GM21528 (cell line): ENCODE measurements at regions not wholly inside any gene's neighbourhood (a gene's known extent, or its start where the extent isn't known, plus 50 kb on each side); places are given as distances from the start of the nearest gene placed in this dataset.
A peak's percentile ranks its signal among the peaks of the same experiment; 100 is the strongest.

ENCODE experiments used
- ATAC-seq: cut with Tn5 transposase; IDR thresholded peaks from one replicate; pipeline ENCODE4 v1.9.1; 2021; ENCODE audit warnings: mild to moderate bottlenecking, moderate library complexity; ENCODE audit not compliant: unreplicated experiment, low FRiP score

DNA sequence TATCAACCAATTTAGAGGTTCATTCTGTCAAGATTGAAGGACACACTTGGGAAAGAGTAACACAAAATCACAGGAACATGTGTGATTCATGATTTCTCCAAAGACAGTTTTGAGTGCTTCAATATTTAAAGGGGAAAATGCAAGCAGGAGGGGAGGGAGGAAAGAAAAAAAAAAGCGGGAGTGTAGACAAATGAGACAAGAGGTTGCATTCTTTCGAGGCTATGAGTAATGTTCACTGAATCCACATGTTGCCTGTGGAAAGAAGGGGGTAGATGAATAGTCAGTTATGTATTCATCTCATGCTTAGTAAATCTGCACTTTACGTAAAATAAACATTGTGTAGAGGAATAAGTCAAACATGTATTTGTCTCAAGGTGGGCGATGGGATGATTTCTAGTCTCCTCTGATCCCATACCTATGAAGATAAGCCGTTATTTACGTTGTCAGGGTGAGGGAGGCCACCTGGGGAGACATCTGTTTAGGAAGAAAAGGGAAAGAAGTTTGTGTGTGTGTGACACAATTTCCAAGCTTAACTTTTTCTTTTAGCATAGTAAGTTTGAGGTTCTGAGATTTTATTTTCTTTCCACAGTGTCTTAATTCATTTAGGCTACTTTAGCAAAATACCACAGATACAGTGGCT lies 211.0 kb upstream of the ZC3H15 start:
- ATAC-seq: no peak

DNA sequence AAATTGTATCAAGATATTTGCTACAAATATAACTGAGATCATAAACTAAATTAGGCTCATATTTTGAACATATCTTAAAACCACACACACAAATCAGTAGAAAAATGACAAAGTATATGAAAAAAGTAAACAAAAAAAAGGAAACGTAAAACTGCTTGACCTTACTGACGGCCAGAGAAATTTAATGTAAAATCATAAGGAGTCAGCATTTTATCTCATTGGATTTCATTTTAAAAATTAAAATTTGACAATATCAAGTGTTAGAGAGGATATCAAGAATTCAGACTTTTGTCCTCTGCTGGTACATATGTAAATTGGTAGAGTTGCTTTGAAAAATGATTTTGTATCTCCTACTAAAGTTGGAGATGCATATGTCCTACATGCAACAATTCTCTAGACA lies 209.2 kb upstream of the ZC3H15 start:
- no peak for ATAC-seq

DNA sequence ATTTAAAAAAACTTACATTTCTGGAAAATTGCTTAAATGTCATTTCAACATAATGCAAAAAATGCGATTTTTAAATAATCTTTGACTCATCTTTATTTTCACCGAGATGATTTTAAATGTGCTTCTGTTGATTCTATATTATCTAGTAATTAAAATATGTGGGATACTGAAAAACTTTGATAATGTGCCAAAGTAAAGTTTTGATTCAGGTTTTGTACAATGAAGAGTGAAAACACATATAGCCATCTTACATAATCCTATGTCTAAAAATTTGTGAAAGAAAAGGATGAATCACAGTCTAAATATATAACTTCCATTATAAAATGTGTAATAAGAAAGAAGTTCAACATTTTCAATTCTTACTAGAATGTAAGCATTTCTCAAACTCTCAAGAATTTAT lies 204.3 kb upstream of the ZC3H15 start:
- no peak for ATAC-seq

DNA sequence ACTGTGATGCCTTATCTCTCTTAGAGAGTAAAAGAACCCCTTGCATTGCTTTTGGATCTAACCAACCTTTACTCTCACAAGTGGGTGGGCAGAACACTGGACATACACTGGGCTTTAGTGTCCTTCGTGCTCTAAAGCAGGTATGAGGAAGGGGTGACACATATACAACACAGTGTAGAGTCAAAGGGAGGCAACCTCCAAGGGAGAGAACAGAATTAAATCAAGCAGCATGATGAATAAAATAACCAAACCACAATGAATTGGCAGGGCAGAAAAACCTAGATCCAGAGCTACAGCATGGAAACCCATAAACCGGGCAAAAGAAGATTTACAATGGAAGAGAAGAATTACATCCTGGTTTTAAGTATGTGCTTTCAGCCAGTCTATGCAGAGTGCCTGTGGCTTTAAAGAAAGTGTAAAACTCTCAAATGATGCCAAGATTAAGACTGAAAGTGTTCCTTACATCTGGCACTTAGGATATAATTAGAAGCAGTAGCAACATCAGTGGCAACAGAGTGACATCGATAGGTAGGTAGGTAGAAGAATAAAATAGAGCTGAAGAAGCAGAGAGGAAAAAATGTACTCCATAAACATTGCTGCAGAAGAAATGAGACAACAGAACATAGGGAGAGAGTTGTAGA lies 191.7 kb upstream of the ZC3H15 start:
- no peak for ATAC-seq

DNA sequence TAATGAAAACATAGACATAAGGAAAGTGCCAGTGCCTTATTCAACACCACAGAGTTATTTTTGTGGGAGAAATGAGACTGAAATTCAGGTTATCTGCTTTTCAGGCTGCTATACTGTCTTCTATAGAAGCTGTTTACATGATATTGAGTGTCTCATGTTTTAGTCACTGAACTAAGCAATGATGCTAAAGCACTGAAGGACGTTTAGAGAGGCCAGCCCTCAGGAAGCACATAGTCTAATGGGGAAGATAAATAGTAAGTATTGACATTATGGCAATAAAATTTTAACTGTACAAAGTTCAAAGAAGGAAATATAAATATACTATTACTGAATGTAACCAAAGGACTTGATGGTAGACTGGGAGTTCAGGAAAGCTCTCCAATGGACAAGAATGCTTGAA lies 186.4 kb upstream of the ZC3H15 start:
- no peak for ATAC-seq

DNA sequence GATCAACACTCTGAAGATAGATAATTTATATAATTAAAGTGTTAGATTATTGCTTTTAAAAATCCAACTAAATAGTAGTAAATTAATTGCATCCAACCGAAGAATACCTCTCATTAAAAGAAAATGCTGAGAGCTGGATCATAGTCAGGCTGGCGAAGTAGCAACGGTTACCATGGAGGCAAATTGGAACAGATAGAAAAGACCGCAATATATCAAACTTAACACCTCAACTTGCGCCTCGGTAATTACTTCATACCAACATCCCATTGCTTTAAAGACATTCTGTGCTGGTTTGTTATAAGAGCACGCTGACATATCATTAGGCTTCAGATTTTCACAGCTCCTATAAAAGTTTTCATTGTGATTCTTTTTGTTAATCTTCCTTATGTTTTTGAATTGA lies 183.8 kb upstream of the ZC3H15 start:
- ATAC-seq: no peak

DNA sequence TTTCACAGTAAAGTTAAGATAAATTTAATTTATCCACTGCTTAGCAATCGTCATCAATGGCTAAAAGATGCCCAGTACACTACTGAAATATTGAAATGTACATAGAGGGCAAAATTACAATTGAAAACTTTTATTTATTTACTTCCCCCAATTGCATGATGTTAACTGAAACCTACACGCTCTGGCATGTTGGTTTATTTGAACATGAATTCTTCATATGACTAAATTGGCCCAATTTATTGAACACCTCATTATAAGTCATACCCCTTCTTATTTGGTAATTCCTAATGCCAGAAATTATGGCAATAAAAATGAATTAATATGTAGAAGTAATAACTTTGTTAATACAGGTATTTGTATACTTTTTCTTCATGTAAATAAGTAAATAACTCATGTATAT lies 183.0 kb upstream of the ZC3H15 start:
- no peak for ATAC-seq

DNA sequence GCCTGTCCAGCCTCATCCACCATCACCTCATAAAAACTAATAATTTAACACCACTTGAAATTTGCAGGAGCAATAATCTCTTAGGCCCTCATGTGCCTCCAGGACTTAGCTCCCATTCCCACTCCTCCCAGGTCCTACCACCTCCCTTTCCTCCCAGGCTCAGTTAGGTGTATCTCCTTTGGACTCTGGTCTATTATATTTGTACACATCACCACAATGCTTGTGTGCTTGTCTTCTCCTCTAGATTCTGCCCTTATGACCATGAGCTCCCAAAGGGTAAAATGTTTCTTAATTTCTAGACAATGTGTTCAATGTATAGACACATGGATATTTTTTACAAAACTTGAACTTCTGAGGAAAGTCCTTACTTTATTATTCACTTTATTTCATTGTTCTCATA lies 182.0 kb upstream of the ZC3H15 start:
- no peak for ATAC-seq

DNA sequence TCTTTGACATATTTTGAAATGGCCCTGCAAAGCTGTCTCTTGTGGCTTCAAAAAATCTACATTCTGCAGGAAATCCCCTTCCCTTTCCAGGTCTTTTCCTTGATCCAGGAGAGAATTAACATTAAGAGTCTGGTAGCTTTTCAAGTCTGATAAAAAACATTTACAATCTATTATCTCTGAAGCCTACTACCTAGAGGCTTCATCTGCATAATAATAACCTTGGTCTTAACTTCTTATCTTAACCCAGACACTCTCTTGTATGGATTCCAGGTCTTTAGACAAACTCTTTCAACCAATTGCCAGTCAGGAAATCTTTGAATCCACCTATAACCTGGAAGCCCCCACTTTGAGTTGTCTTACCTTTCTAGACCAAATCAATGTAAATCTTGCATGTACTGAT lies 179.3 kb upstream of the ZC3H15 start:
- no peak for ATAC-seq

DNA sequence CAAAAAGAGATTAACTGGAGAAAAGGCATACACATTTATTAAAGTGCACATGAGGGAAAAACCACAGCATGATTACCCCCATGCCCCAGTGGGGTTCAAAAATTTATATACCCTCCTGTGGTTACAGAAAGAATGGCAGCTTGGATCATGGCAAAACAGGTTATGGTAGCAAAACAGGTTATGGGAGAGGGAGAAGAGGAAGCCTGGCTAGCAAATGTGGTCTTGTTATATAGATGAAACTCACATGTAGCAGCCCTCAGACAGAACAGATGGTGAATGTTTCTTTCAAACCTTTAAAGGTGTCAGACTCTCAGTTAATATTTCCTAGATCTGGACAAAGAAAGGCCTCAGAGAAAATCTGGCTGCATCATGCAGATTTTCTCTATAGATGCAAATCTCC lies 178.2 kb upstream of the ZC3H15 start:
- no peak for ATAC-seq

DNA sequence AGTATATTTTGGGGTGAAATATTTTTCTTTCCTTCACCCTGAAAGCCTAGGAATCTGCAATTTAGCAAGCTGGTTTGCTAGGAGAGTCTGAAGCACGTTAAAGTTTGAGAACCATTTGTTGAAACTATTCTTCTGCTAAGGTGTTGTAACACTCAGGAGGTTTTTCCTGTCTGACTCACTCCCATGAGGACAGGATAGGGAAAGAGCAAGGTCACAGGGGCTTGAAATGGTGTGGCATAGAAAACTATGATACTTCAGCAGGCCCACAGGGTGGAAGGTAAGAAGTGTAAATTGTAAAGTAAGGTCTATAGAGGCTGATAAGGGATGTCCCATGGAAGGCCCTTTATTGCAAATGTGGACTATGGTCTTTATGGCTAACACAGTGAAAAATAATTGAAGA lies 177.7 kb upstream of the ZC3H15 start:
- ATAC-seq: no peak

DNA sequence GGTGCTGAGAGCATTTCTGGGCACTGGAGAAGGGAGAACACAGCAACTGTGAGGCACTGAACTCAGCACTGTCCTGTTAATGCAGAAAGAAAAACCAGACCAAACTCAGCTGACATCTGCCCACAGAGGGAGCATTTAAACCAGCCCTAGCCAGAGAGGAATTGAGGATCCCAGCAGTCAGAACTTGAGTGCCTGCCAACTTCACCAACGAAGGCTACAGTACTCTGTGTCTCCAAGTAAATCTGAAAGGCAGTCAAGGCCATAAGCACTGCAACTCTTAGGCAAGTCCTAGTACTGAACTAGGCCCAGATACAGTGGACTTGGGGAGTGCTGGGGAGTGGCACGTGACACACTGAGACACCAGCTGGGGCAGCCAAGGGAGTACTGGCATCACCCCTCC lies 176.2 kb upstream of the ZC3H15 start:
- no peak for ATAC-seq

DNA sequence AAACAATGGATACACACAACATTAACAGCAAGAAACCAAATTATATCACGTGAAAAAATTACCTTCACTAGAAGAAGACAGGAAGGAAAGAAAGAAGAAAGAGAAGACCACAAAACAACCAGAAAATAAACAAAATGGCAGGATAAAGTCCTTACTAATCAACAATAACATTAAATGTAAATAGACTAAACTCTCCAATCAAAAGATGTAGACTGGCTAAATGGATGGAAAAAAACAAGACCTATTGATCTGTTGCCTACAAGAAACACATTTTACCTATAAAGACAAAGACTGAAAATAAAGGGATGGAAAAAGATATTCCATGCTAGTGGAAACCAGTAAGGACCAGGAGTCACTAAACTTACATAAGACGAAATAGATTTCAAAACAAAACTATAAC lies 167.0 kb upstream of the ZC3H15 start:
- ATAC-seq: no peak

DNA sequence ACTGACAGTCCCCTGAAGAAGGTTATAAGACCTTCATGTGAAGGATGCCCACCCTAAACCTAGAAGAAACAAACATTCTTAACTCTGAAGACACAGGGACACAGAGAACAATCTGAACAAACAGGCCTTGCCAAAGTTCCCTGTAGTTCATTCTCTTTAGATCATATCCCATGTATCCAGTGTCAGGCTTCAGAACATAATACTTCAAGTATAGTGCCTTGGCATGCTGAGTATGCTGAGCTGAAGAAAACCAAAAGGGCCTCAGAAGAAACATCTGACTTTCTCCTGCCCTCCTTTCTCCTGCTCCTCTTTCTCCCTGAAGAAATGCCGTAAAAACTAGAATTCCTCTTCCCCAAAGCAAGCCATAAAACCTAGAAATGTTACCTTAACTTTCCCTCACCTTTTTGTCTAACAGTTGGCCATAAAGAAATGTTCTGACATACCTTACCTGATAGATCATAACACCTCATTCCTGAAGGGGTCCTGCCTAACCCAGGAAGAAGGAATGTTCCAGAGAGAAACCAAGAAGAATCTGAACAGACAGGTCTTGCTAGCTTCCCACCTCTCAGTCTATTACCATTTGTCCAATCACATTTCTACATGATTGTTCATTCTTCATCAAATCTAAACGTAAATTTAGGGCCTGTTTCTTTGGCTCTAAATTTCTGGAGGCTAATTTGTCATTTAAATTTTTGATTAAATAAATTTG lies 160.1 kb upstream of the ZC3H15 start:
- no peak for ATAC-seq

DNA sequence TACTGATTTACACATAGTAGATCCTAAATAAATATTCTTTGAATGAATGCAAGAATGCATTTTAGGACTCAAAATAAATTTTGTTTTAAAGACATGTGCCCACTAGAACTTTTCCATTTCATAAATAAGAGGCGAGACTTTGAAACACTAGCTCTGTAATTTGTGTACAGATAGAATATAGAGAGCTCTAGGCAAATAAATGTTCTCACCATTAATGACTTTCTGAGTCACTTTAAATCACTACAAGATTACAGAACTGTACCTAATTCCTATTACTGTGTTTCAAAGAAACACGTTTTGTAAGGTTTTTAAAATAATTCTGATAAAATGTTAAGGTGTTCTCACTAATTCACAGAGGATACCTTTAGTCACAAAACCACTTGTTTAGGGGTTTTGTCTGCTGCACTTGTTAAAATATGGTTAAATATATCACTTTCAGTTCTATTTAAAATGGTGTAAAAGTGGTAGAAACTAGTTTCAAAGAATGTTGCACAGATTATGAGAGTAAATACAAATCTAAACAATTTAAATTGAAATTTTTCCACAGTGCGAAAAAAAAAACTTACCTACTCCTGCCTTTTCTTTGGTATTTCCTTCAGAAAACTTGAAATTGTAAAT lies 158.7 kb upstream of the ZC3H15 start:
- peak; percentile 78 for ATAC-seq

DNA sequence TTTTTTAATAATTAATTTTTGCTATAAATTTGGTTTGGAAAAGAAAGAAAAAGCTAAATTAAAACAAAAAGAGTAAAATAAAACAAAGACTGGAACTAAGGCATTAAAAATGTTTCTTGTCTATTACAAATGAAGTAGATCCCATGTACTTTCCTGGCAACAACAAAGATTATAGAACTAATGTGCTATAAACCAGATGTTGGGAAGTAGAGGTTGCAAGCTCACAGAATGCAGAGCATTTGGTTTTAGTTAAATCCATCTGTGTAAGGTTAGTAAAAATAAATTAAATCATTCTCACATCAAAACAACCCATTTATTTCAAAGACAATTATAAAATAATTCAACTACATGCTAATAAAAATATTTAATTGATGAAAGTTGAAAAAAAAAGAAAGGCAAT lies 157.2 kb upstream of the ZC3H15 start:
- no peak for ATAC-seq

DNA sequence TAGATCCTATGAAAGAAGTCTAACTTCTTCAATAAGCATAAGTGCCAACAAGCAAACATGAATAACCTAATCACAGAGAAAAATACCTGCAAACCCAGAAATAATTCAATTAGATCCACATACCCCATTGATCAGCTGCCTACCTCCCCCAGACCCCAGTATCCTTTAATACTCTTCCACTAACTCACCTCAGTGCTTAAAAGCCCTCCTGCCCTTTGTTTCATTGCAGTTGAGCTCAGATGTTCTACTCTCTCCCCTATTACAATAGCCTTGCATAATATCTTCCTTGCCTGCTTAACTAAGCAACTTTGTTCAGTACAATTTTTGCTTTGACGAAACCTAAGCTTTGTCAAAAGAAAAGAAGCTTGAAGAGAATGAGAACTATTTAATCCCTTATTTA lies 156.0 kb upstream of the ZC3H15 start:
- no peak for ATAC-seq

DNA sequence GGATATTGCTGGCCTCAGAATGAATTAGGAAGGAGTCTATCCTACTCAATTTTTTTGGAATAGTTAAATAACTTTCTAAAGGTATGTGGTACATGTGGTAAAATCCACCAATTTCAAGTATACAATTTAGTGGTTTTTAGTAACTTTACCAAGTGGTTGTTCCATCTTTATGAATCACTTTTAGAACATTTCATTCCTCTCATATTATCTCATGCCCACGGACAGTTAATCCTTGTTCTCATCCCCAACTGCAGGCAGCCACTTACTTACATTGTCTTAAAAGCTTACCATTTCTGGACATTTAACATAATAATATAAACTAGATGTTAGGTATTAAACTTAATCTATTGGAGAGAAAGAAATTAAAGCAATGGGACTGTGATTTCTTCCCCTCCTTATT lies 146.3 kb upstream of the ZC3H15 start:
- no peak for ATAC-seq

DNA sequence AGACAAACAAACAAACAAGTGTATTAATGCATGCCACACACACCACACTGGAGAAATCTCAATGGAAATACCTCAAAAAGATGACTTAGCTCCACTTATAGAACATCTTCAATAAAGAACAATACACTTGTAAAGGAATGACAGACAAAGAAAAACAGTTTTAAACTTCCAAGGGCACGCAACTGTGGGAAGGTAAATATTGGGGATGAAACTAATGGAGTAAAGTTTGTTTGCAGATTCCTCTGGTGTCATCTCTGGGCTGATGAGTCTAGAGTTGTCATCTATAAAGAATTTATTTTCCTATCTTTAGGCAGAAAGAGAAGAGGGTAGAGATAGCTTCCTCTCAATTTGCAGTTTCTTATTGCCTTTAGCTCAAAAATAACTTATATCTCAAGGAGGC lies 144.0 kb upstream of the ZC3H15 start:
- no peak for ATAC-seq

DNA sequence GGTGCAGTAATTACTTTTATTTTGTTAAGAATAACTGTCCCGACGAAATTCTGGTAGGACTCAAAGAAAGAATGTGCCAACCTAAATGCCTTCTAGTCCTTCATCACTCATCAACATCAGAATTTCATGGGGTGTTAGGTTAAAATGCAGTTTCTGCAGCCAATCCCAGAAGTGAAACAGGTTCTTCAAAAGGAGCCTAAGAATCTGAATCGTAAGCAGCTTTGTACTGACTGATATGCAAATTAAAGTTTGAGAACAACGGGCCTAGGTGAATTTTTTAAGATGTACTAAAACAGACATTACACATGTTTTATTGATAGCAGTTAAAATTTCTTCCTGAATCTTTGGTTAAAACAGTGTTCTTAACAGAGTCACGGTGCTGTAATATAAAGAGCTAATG lies 140.3 kb upstream of the ZC3H15 start:
- no peak for ATAC-seq

DNA sequence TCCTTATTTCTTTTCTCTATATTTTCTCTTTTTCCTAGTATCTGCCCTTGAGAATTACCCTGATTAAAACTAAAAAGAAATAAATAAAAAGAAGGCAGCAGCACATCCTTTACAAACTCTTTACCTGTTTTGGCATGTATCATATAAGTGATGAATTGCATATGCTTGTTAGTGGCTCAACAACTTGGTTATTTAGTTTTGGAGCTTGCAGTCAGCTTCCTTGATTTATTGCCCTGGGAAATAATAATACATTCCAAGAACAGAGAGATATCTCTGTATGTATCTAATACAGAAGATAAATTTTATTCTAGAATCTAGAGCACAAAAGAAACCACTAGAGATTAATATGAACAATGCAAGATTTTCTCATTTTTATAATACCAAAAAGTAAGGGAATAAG lies 139.8 kb upstream of the ZC3H15 start:
- ATAC-seq: no peak

DNA sequence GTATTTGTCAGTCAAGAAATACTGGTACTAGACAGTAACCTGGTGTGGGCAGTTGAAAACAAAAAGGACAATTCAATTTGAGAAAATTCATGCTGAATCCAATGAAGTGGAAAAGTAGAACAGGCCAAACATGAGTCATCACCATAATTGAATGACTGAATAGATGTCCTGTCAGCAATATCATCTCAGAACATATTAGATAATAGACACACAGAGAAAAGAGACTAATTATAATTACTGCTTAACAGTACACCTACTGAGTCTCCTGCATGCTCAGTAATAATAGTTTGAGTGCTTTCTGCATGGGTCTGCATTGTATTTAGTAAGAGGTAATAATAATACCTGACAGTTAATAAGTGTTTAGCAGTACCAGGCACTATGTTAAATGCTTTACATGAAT lies 138.6 kb upstream of the ZC3H15 start:
- no peak for ATAC-seq
